Naive thymus-derived CD4-positive, alpha-beta T cell (primary cell): ENCODE measurements at regions not wholly inside any gene's neighbourhood (a gene's known extent, or its start where the extent isn't known, plus 50 kb on each side); places are given as distances from the start of the nearest gene placed in this dataset.
"Not testable (repeated sequence)": the region's sequence is repeated elsewhere in the genome, so short reads cannot be mapped to it uniquely, and the experiment has no call there.

ENCODE experiments used
- ATAC-seq: fragments of 150-1000 bp; cut with Tn5 transposase; 2 replicates; pipeline ENCODE4 v1.10.0; 2021; ENCODE audit warnings: mild to moderate bottlenecking, moderate library complexity
- CTCF ChIA-PET: fragments of 350-600 bp; sonication (Branson Sonifier 250); formaldehyde crosslinking; loops from one replicate; lab custom pipeline; 2021; ENCODE audit warnings: antibody characterized with exemption; lab: Charles Lee
- POLR2A ChIA-PET: fragments of 350-600 bp; sonication (Branson Sonifier 250); formaldehyde crosslinking; loops from one replicate; lab custom pipeline; 2021; ENCODE audit warnings: antibody characterized with exemption, inconsistent platforms; lab: Charles Lee
- DNase-seq, 9 donors: peaks; one replicate each; pipeline versions ENCODE4 v3.0.0 to v3.0.0-alpha.2; 2020 to 2022; ENCODE audit warnings: mixed read lengths in 1 of 9
- H3K27ac ChIP-seq: one replicate; pipeline ENCODE4 v1.7.0; 2013; ENCODE audit warnings: mild to moderate bottlenecking, low read depth, low read length, moderate library complexity
- H3K27me3 ChIP-seq, 2 donors: one replicate each; pipeline ENCODE4 v1.7.0; 2013; ENCODE audit warnings: low read length in 2 of 2, mild to moderate bottlenecking in 2 of 2, moderate library complexity in 2 of 2; ENCODE audit not compliant: control insufficient read depth in 2 of 2, insufficient read depth in 2 of 2
- H3K36me3 ChIP-seq, 3 experiments: 1 replicate in 2 of 3; 2 replicates in 1 of 3; pipeline ENCODE4 v1.7.0; 2013; ENCODE audit warnings: low read length in 3 of 3, mild to moderate bottlenecking in 3 of 3, moderate library complexity in 1 of 3; ENCODE audit not compliant: insufficient read depth in 3 of 3, control insufficient read depth in 2 of 3
- H3K4me1 ChIP-seq, 2 donors: one replicate each; pipeline ENCODE4 v1.7.0; 2013; ENCODE audit warnings: low read length in 2 of 2, mild to moderate bottlenecking in 2 of 2, moderate library complexity in 1 of 2; ENCODE audit not compliant: control insufficient read depth in 2 of 2, insufficient read depth in 2 of 2
- H3K4me3 ChIP-seq: 2 replicates; pipeline ENCODE4 v1.7.0; 2013; ENCODE audit warnings: mild to moderate bottlenecking, low read length
- H3K9me3 ChIP-seq, 3 experiments: 1 replicate in 2 of 3; 2 replicates in 1 of 3; pipeline ENCODE4 v1.7.0; 2013; ENCODE audit warnings: low read length in 3 of 3; ENCODE audit not compliant: control insufficient read depth in 2 of 3
- H3K27ac Mint-ChIP-seq, 9 donors: one replicate each; pipeline ENCODE4 v1.8.0; 2020 to 2022; ENCODE audit warnings: mixed read lengths in 9 of 9, mild to moderate bottlenecking in 8 of 9, moderate library complexity in 5 of 9, inconsistent platforms in 2 of 9
- H3K27me3 Mint-ChIP-seq, 5 donors: one replicate each; pipeline ENCODE4 v1.8.0; 2021 to 2022; ENCODE audit warnings: mixed read lengths in 5 of 5, mild to moderate bottlenecking in 1 of 5
- H3K36me3 Mint-ChIP-seq, 5 donors: one replicate each; pipeline ENCODE4 v1.8.0; 2020 to 2022; ENCODE audit warnings: mixed read lengths in 5 of 5, mild to moderate bottlenecking in 3 of 5, inconsistent platforms in 1 of 5
- H3K4me1 Mint-ChIP-seq, 7 donors: one replicate each; pipeline ENCODE4 v1.8.0; 2020 to 2022; ENCODE audit warnings: mixed read lengths in 7 of 7, mild to moderate bottlenecking in 3 of 7, inconsistent platforms in 1 of 7
- H3K4me3 Mint-ChIP-seq, 10 donors: one replicate each; pipeline ENCODE4 v1.8.0; 2020 to 2022; ENCODE audit warnings: mild to moderate bottlenecking in 10 of 10, mixed read lengths in 10 of 10, moderate library complexity in 6 of 10, inconsistent platforms in 2 of 10
- H3K9me3 Mint-ChIP-seq, 11 donors: one replicate each; pipeline ENCODE4 v1.8.0; 2020 to 2022; ENCODE audit warnings: mixed read lengths in 11 of 11, mild to moderate bottlenecking in 4 of 11, inconsistent platforms in 1 of 11, moderate library complexity in 1 of 11
- intact Hi-C, 2 donors: fragments of 100-400 bp; cut with micrococcal nuclease; formaldehyde crosslinking; loops; one replicate each; pipeline ENCODE4 v1.15.1; 2023

DNA sequence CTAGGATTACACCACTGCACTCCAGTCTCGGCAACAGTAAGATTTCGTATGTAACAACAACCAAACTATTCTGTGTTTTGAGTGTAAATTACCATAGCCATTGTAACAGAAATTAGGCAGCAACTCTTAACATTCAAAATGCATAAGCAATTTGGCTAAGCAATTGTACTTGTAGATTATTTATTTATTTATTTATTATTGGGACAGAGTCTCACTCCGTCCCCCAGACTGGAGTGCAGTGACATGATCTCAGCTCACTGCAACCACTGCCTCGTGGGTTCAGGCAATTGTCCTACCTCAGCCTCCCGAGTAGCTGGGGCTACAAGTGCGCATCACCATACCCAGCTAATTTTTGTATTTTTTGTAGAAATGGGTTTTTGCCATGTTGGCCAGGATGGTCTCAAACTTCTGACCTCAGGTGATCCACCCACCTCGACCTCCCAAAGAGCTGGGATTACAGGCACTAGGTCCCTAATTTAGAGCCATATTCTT is 1507.1 kb upstream of the TPTE start:
- Mint-ChIP-seq H3K9me3 (peaks cover 5 to 21% (median 12%) of the 10 kb centered on the region in 11 donors), H3K27me3 (peaks cover 0 to 32% (median 23%) of the 10 kb centered on the region in 5 donors)
- DNase-seq, H3K4me3 ChIP-seq, H3K27me3 ChIP-seq, POLR2A ChIA-PET, CTCF ChIA-PET, intact Hi-C loops, H3K9me3 ChIP-seq, H3K27ac ChIP-seq, H3K27ac Mint-ChIP-seq, H3K36me3 Mint-ChIP-seq, H3K4me1 Mint-ChIP-seq, H3K36me3 ChIP-seq, H3K4me3 Mint-ChIP-seq, H3K4me1 ChIP-seq, ATAC-seq: not testable (repeated sequence)

DNA sequence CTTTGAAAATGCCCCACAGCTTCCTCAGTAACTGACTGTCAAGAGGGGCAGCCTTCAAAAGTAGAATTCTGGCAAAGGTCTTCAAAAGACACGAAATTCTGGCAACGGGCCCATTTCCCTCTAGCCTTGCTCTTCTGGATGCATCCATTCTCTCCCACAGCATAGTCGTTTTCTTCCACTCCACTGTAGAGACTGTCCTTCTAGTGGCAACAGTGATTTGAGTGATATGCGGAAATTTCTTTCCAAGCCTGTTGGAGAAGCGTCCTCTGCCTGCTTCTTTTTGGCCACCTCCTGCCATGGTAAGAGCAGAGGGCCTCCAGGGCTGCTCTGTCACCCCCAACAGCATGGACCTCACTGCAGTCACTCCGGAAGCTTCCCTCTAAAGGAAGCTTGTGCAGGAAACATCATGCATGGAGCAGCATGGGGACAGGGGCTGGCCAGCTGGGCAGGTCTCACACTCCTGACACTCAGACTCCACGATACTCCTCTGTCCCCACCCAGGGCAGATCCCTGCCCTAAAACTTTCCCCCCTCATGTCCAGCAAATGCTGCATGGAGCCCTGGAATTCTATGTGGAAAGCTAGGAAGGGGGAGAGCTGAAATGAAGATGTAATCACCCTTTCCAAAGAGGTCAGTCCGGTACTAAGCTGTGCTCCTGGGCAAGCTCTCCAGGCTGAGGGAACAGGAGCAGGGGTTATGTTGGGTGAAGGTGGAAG is 1505.7 kb upstream of the TPTE start:
- H3K4me3 ChIP-seq, H3K4me1 ChIP-seq, POLR2A ChIA-PET, intact Hi-C loops, CTCF ChIA-PET, DNase-seq, H3K4me3 Mint-ChIP-seq, H3K4me1 Mint-ChIP-seq, H3K36me3 Mint-ChIP-seq, H3K9me3 ChIP-seq, H3K27me3 ChIP-seq, H3K27ac ChIP-seq, H3K36me3 ChIP-seq, ATAC-seq, H3K27ac Mint-ChIP-seq: not testable (repeated sequence)
- H3K9me3 Mint-ChIP-seq = peaks cover 3 to 19% (median 12%) of the 10 kb centered on the region in 11 donors
- peaks cover 0 to 28% (median 19%) of the 10 kb centered on the region in 5 donors for H3K27me3 Mint-ChIP-seq

DNA sequence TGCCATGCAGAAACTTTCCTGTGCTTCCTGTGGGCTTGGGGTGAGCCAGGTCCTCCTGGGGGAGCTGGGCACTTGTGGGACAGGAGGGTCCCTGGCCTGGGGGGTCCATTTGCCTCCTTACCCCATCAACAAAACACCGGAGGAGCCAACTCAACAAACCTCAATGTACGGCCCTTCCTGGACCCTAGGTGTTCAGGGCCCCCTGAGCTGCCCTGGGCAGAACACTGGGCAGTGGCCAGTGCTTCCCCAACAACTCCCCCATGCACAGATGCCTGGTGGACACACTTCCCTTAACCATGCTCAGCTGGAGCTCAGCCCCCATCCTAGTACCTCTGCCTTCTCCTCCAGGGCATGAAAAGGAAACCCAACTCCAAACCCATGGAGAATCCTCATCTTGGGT is 1504.2 kb upstream of the TPTE start:
- POLR2A ChIA-PET, H3K27ac ChIP-seq, CTCF ChIA-PET, ATAC-seq, H3K9me3 ChIP-seq, H3K36me3 Mint-ChIP-seq, H3K4me1 ChIP-seq, DNase-seq, H3K27ac Mint-ChIP-seq, H3K27me3 ChIP-seq, intact Hi-C loops, H3K4me1 Mint-ChIP-seq, H3K36me3 ChIP-seq, H3K4me3 ChIP-seq, H3K4me3 Mint-ChIP-seq: not testable (repeated sequence)
- peaks cover 0 to 16% (median 12%) of the 10 kb centered on the region in 5 donors for H3K27me3 Mint-ChIP-seq
- peaks cover 2 to 14% (median 7%) of the 10 kb centered on the region in 11 donors for H3K9me3 Mint-ChIP-seq

DNA sequence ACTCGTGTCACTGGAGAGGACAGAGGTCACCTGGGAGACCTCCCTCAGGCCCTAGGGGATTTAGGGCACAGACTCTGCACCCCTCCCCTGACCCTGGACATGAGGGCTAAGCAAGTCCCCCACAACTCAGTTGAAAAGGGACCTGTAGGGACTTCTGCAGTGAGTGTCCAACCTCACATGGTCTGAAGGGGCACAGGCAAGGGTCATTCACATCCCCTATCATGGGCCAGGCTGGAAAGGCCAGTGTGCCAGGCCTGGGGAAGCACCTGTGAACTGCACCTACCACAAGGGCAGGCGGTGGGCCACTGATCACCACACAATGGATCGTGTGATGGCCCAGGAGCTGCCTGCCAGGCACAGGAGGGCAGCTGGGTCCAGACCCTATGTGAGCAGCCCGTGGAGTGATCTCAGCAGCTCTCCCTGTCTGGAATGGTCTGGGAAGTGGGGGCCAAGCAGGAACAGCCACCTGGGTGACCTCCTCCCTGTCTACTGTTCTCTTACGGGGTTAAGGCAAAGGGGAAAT is 1502.6 kb upstream of the TPTE start:
- H3K27ac Mint-ChIP-seq, H3K27ac ChIP-seq, CTCF ChIA-PET, H3K27me3 ChIP-seq, DNase-seq, H3K4me3 Mint-ChIP-seq, H3K4me3 ChIP-seq, H3K36me3 ChIP-seq, H3K36me3 Mint-ChIP-seq, ATAC-seq, intact Hi-C loops, H3K9me3 ChIP-seq, H3K9me3 Mint-ChIP-seq, H3K27me3 Mint-ChIP-seq, H3K4me1 ChIP-seq, H3K4me1 Mint-ChIP-seq, POLR2A ChIA-PET: not testable (repeated sequence)

DNA sequence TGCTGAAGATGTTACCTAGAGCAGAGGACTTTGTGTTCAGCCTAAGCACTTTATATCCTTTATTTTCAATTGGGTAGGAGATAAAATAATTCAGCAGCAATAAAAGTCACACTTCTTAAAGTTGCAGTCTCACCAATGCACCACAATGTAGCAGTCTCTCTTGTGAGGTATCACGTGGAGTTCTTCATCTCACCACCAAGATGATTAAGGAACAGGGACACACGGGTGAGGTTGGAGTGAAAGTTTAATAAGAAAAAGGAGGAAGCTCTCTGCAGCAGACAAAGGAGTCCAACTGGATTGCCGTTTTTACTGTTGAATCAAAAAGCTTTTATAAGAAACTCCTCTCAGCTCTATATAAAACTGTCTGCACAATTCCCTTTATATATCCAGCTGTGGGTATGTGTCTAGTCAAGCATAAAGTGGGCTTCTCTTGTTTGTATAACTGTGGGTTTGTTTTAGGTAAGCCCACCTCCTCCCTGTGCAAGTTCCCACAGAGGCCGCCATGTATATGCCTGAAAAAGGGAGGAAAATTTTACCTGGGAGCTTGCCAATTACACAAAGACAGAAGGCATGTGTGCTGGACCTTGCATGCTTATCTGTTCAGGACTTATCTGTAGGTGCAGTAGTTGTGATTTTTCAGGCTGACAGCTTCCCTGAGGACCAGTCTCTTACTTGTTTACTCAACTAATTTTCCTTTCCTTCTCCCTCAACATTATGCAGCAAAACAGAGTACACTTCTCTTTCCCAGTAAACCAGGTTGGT is 1497.2 kb upstream of the TPTE start:
- DNase-seq, H3K9me3 ChIP-seq, H3K27me3 ChIP-seq, CTCF ChIA-PET, H3K4me3 ChIP-seq, POLR2A ChIA-PET, H3K9me3 Mint-ChIP-seq, H3K4me1 Mint-ChIP-seq, H3K36me3 Mint-ChIP-seq, H3K27ac ChIP-seq, H3K27ac Mint-ChIP-seq, ATAC-seq, intact Hi-C loops, H3K4me1 ChIP-seq, H3K4me3 Mint-ChIP-seq, H3K36me3 ChIP-seq, H3K27me3 Mint-ChIP-seq: not testable (repeated sequence)

DNA sequence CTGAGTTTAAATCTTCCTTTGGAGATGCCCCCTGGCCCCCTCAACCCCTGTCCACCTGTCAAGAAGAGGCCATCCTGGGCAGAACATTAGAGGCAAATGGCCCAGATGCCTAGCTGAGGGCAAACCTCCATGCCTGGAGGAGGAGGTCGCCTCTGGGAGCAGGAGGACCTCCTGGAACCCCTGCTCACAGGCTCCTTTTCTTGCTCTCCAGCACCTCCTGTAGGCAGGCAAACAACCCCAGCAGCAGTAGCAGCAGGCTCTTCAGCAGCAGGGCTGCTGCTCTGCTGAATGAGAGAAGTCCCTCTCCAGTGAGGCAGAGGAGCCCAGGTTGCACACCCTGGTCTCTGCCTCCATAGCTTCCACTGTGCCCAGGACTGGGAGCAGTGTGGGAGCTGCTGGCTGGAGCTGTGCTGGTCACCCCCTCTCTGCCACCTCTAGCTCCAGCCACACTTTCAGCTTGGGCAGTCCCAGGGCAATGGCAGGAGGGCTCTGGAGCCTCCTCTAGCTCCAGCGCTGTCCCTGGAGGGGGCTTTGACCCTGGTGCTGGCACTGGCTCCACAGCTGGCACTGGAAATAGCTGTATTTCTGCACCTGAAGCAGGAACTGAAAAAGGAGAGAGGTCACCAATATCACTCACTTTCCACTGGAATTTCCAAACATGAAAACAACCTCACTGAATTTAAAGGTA is 1494.5 kb upstream of the TPTE start:
- POLR2A ChIA-PET, H3K36me3 ChIP-seq, H3K36me3 Mint-ChIP-seq, H3K27ac ChIP-seq, ATAC-seq, H3K9me3 ChIP-seq, H3K9me3 Mint-ChIP-seq, H3K27me3 Mint-ChIP-seq, H3K4me1 Mint-ChIP-seq, H3K4me1 ChIP-seq, H3K4me3 ChIP-seq, H3K4me3 Mint-ChIP-seq, H3K27me3 ChIP-seq, H3K27ac Mint-ChIP-seq, intact Hi-C loops, CTCF ChIA-PET, DNase-seq: not testable (repeated sequence)
